GM18517 (cell line): ENCODE measurements at regions not wholly inside any gene's neighbourhood (a gene's known extent, or its start where the extent isn't known, plus 50 kb on each side); places are given as distances from the start of the nearest gene placed in this dataset.

ENCODE experiments used
- ATAC-seq: cut with Tn5 transposase; IDR thresholded peaks from one replicate; pipeline ENCODE4 v1.9.1; 2021; ENCODE audit warnings: mild to moderate bottlenecking, moderate library complexity; ENCODE audit not compliant: unreplicated experiment

- ATAC-seq: no peak
These were observed 435.2 kb upstream of the SEMA3A start for GRCh38 chr7:84629640-84630318.

- ATAC-seq: no peak
These were observed 434.6 kb upstream of the SEMA3A start for GRCh38 chr7:84629216-84629615.

DNA sequence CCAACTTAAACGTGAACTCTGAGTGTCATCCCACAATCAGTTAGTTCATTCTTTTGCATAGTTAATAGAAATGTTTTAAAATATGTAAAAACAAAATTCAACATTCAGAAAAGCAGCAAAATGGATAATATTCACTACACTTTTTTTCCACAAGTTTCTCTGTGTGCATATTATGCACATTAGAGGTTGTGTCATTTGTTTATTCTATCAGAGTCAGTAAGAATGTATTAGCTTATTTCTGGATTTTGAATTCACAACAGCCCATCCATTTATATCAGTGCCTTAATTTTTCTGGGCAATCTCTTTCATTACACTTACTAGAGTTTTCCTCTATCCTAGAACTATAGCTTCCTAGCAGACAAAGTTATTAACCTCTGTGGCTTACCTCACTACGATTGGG is 432.7 kb upstream of the SEMA3A start:
- ATAC-seq: no peak

- ATAC-seq: no peak
These were observed 430.3 kb upstream of the SEMA3A start for GRCh38 chr7:84624927-84625326.

DNA sequence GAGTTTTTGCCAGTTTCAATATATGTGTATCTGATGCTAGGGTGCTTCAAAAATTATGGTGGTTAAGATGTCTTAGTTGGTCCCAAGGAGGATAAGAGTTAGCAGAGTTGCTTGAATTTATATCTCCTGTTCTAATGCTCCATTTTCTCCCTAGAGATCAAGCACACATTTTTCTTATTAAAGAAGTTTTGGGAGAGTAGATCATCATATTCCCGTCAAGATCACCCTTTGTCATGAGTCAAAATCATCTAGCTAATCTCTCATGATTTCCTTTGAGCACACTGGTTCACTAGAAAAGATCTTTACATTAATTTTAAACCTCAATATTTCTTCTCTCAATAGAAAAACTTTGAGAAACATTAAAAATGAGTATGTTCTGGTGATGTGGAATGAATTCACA is 429.9 kb upstream of the SEMA3A start:
- ATAC-seq: no peak

DNA sequence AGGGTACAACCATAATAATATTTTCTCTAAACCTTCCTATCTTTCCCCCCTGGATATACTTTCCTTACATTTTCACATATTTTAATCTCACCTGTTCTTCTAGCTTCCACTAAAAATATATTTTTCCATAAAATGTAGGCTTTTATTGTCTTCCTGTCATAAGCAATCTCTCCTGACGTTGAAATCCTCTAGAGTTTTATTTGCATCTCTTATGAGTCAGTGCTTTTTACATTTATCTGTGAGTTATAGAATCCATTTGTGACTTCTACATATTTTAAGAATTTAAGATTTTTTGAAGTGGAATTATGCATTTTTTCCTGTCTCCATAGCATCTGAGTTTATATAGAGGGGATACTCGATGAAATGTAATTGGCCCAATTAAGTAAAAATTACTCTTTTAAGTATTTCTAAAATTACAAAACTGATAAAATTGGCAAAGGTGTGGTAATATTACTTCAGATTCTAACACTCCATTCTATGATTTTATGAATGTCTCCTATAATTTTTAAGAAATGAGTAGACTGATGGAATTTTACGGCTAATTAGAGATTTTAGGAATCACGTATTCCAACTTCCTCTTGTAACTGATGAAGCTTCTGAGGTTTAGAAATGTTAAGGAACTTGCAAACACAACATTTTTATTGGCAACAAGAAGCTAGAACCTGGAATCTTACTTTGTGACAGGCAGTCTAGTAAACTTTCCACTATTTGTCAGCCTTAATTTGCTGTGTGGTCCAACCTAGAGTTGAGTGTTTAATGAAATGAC is 422.9 kb upstream of the SEMA3A start:
- ATAC-seq: no peak

DNA sequence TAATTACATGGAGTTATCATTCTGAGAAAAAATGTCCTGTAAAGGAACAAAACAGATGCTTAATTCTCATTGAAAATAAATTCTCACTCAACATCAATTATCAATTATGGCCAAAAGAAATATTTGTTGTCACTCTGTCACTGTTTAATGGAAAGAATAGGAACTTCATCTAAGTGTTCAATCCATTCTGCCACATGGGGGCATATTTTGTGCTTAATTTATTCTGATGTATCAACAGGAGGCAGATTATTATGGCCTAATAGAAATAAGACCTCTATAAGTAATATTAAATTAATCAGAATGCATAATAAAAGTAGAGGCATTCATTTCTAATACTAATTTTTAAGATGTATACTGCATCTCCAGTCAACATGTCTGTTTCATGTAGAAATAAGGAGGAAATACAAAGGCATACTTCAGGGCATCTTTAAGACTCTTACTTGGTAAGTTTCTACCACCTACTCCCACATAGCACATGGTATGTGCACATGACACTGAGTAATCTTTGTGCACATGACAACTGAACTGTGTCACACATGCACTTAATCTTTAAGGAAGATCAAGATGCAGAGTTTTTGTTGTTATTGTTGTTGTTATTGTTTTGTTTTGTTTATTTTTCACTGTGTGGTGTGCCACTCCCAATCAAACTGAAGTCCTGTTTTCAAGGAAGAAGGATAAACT is 420.4 kb upstream of the SEMA3A start:
- no peak for ATAC-seq

- ATAC-seq: no peak
These were observed 418.5 kb upstream of the SEMA3A start for GRCh38 chr7:84612981-84613681.

- ATAC-seq: no peak
These were observed 416.8 kb upstream of the SEMA3A start for GRCh38 chr7:84611391-84611790.

- no peak for ATAC-seq
These were observed 415.8 kb upstream of the SEMA3A start for GRCh38 chr7:84610390-84610789.

GRCh38 chr7:84605301-84605700 is 410.7 kb upstream of the SEMA3A start:
- no peak for ATAC-seq

DNA sequence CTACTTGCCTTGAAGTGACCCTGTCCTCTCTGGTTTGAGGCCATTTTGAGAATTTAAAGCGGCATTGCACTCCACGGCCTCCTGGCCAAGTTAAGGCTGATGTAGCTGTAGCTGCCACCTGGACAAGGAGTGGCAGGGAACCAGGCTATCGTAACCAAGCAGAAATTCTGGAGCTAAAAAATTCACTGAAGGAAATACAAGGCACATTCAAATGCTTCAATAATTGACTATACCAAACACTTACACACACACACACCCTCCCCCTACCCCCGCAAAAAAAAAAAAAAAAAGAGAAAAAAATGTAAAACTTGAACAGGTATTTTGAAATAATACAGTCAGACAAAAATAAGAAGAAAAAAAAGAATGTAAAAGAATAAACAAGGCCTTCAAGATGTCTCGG is 409.0 kb upstream of the SEMA3A start:
- no peak for ATAC-seq

- no peak for ATAC-seq
These were observed 400.4 kb upstream of the SEMA3A start for GRCh38 chr7:84595026-84595425.

DNA sequence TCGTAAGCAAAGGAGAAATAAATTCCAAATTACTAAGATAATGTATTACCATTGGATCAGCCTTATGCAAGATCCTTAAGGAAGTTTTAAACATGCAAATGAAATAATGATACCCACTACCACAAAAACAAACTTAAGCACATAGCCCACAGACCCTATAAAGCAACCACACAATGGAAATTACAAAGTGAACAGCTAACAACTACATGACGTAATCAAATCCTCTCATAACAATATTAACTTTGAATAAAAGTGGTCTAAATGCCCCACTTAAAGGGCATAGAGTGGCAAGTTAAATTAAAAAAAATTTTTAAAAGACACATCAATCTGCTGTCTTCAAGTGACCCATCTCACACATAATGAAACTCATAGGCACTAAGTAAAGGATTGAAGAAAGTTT is 397.3 kb upstream of the SEMA3A start:
- ATAC-seq: no peak

DNA sequence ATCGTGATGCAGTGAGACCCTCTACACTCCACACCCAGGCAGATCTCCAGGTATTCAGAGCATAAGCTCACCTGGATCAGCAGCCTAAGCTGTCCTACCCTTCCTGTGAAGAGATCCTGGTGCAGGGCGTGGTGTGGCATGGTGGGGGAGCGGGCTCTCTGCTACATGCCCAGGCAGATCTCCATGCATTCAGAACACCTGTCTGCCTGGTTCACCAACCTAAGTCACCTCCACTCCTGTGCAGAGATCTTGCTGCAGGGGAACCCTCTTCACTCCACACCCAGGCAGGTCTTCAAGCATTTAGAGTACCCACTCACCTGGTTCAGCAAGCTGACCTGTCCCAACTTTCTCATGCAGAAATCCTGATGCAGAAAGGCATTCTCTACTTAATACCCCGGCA is 394.4 kb upstream of the SEMA3A start:
- ATAC-seq: no peak

DNA sequence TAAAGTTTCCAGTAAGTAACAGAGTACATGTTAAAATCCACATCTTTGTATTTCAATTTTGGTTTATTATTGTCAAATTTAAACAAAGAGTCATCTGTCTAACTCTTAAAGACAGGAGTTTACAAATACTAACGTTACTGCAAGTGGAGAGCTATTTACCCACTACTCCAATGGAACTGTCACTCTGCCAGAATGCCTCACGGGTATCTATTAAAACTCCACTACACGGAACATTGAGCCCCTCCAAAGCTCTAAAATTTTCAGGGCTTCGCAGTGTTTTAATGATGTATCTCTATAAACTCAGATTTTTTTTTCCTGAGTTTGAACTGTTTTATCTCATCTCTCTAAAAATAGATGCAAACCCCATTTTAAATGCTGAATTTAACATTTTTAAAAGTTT is 388.7 kb upstream of the SEMA3A start:
- no peak for ATAC-seq

DNA sequence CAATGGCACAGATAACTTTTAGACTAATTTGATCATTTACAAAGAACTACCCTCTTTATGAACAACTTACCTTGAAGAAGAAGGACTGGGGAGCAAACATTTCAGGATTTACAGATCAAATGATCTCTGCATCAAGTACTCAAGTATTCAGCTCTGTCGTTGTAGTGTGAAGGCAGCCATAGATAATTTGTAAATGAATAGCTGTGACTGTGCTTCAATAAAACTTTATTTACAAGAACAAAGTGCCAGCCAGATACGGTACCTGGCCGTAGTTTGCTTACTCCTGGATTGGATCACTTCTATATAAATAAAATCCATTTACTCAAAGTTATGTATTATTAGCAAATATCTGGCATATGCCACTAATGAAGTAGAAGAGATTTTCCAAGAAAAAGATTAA is 388.2 kb upstream of the SEMA3A start:
- ATAC-seq: no peak

DNA sequence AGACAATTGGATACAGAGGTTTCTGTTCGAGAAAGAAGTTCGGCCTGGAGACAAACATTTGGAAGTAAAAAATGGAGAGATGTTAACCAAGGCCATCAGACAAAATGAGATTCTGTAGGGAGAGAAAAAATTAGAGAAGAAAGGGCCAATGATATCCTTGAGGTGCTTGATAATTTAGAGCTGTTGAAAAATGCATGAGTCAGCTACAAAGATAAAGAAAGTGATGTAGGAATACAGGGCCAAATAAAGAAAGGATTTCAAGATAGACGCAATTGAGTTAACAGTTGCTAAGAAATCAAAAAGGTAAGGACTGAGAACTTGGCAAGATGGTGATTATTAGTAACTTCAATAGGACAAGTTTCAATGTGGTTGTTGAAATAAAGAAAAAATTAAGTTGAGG is 384.2 kb upstream of the SEMA3A start:
- ATAC-seq: no peak

- no peak for ATAC-seq
These were observed 374.2 kb upstream of the SEMA3A start for GRCh38 chr7:84568781-84569180.

DNA sequence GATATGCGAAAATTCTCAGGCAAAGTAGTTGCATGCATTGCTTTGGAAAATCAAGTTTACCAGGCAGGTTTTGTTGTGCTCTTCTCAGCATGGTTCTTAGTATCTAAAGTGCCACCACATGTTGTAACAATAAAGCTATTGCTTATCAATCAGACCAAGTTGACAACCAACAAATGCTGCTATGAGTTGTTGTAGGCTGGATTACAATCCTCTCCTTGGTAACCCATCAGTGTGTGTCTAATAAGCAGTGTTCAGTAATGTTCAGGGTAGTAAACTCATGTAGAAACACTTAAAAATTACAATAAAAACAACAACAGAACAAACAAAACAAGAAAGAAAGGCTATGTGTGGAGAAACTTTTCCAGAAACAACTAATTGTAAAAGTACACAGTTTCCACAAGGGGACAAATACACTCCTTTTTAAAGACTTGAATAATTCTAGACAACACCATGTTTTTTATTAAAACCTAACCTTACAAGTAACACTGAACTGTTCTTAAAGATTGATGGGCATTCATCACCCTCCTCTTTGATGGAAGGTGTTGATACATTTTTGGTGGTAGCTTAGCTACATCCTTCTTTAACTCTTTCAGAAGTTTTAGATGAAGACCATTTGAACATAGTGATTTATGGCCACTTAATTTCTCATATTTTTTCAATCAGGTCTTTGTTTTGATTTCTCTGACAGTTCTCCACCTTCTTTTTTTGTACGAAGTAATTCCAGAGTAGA is 370.9 kb upstream of the SEMA3A start:
- no peak for ATAC-seq

GRCh38 chr7:84553711-84554110 is 359.1 kb upstream of the SEMA3A start:
- no peak for ATAC-seq
